Psoas muscle (tissue), 7 donors: ENCODE measurements at regions not wholly inside any gene's neighbourhood (a gene's known extent, or its start where the extent isn't known, plus 50 kb on each side); places are given as distances from the start of the nearest gene placed in this dataset.

ENCODE experiments used
- ATAC-seq, 4 donors: fragments of 200-7000 bp; cut with Tn5 transposase; one replicate each; pipeline ENCODE4 v1.9.1; 2020; ENCODE audit warnings: moderate library complexity in 3 of 4, mild to moderate bottlenecking in 2 of 4
- DNase-seq, 2 donors: peaks; one replicate each; pipeline ENCODE4 v3.0.0-alpha.2; 2020
- H3K27ac ChIP-seq: fragments of 200-600 bp; one replicate; pipeline ENCODE4 v1.8.0; 2022
- H3K27me3 ChIP-seq, 3 donors: fragments of 200-600 bp in 1 of 3; one replicate each; pipeline versions ENCODE4 v1.6.1 to v1.8.0; 2013 to 2022; ENCODE audit warnings: low read length in 2 of 3, mild to moderate bottlenecking in 2 of 3, moderate library complexity in 1 of 3; ENCODE audit not compliant: insufficient read depth in 3 of 3
- H3K36me3 ChIP-seq, 2 donors: fragments of 200-600 bp in 1 of 2; one replicate each; pipeline versions ENCODE4 v1.6.1 to v1.8.0; 2013 to 2022; ENCODE audit warnings: low read depth in 1 of 2, mild to moderate bottlenecking in 1 of 2, moderate library complexity in 1 of 2; ENCODE audit not compliant: insufficient read depth in 1 of 2
- H3K4me1 ChIP-seq: fragments of 200-600 bp; one replicate; pipeline ENCODE4 v1.8.0; 2022
- H3K4me3 ChIP-seq: fragments of 200-600 bp; one replicate; pipeline ENCODE4 v1.8.0; 2022; ENCODE audit warnings: mild to moderate bottlenecking
- H3K9me3 ChIP-seq: fragments of 200-600 bp; one replicate; pipeline ENCODE4 v1.8.0; 2022
- WGBS, 3 donors: extraction: QIAGEN DNeasy Blood & Tissue Kit; methylation state at CpG; one replicate each; pipeline versions ENCODE4 v1.1.6 to v1.1.7; 2013; 5-methylcytosine and 5-hydroxymethylcytosine counted together
- intact Hi-C, 2 donors: fragments of 100-400 bp; cut with DNase I; formaldehyde crosslinking; loops; one replicate each; pipeline versions ENCODE4 v1.11.0 to v1.14.2; 2022
- TF ChIP-seq, protein P1 (sequence below): fragments of 200-600 bp; IDR thresholded peaks from one replicate; pipeline ENCODE4 v1.8.0; 2022; ENCODE audit warnings: antibody characterized with exemption
- donor health status: healthy with polysubstance abuse.
- donor health status: DM: no; HTN: no; CAD: no; lungs with moderate emphysema.
- donor health status: Bipolar disorder and iron deficiency.
- donor health status: healthy.
- donor health status: DM: yes; HTN: yes; CAD: no.
- donor health status: DM: no; HTN: no; CAD: no.
- donor health status: DM: yes; HTN: yes; CAD: no.

DNA sequence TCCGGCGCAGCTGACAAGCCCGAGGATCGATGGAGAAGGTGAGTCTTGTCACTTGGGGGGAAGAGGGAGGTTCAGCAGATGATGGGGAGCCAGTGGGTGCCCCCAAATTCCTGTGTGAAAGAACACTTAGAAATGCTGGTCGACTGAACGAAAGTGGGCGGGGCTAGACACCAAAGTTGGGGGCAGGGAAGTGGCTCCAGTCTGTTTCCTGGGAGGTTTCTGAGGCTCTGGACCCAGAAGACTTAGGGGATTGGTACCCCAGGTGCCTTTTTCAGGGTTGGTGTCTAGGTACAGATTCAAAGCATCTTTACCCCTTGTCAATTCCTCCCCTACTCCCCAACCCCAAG is 278.6 kb downstream of the ZSWIM6 start:
- TF ChIP-seq, protein P1, sequence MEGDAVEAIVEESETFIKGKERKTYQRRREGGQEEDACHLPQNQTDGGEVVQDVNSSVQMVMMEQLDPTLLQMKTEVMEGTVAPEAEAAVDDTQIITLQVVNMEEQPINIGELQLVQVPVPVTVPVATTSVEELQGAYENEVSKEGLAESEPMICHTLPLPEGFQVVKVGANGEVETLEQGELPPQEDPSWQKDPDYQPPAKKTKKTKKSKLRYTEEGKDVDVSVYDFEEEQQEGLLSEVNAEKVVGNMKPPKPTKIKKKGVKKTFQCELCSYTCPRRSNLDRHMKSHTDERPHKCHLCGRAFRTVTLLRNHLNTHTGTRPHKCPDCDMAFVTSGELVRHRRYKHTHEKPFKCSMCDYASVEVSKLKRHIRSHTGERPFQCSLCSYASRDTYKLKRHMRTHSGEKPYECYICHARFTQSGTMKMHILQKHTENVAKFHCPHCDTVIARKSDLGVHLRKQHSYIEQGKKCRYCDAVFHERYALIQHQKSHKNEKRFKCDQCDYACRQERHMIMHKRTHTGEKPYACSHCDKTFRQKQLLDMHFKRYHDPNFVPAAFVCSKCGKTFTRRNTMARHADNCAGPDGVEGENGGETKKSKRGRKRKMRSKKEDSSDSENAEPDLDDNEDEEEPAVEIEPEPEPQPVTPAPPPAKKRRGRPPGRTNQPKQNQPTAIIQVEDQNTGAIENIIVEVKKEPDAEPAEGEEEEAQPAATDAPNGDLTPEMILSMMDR: no peak
- Histone ChIP-seq H3K4me1 (no peaks in the 10 kb centered on the region), H3K9me3 (no peaks in the 10 kb centered on the region), H3K36me3 (no peaks in the 10 kb centered on the region), H3K27me3 (no peaks in the 10 kb centered on the region), H3K27ac (no peak overlapping the region), H3K4me3 (no peak overlapping the region)
- DNase-seq: no peak
- intact Hi-C loops: no loop called here
- ATAC-seq: no peak
- 78 to 82% (median 80%) methylated on average over 7 of the region's 7 CpGs for WGBS, 3 donors

GRCh38 chr5:61612431-61612830 is 280.4 kb downstream of the ZSWIM6 start:
- TF ChIP-seq, protein P1: no peak
- Histone ChIP-seq H3K27ac (no peak overlapping the region), H3K36me3 (no peaks in the 10 kb centered on the region), H3K9me3 (no peaks in the 10 kb centered on the region), H3K4me3 (no peak overlapping the region), H3K4me1 (no peaks in the 10 kb centered on the region), H3K27me3 (no peaks in the 10 kb centered on the region)
- intact Hi-C loops: no loop called here
- DNase-seq (no peak), ATAC-seq (no peak)
- WGBS, 3 donors: 69 to 72% (median 72%) methylated on average over 8 of the region's 8 CpGs

GRCh38 chr5:61613679-61614078 is 281.6 kb downstream of the ZSWIM6 start:
- ATAC-seq (no peak), DNase-seq (no peak)
- Histone ChIP-seq H3K27me3 (no peaks in the 10 kb centered on the region), H3K36me3 (no peaks in the 10 kb centered on the region), H3K4me3 (no peak overlapping the region), H3K9me3 (no peaks in the 10 kb centered on the region), H3K4me1 (no peaks in the 10 kb centered on the region), H3K27ac (no peak overlapping the region)
- TF ChIP-seq, protein P1: no peak
- 92% methylated on average over 6 of the region's 6 CpGs for whole genome bisulfite sequencing, 3 donors
- intact Hi-C loops: no loop called here

DNA sequence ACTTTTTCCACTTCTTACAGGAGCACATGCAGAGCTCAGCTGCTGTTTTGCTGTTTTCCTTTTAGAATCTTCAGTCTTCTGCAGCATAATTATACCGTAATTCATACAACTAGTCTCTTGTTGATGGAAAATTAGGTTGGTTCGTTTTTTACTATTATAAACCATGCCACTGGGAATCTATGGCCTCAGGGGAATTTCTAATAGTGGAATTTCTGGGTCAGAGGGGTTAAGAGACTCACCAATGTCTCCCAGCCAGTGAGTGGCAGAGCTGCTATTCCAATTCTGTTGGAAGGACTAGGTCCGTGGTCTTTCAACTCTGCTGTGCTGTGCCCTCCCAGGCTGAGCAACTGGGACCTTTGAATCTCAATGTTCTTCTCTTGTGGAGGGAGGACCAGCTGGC is 282.5 kb downstream of the ZSWIM6 start:
- no peaks in the 10 kb centered on the region for H3K27me3 ChIP-seq
- TF ChIP-seq, protein P1: no peak
- no peaks in the 10 kb centered on the region for H3K9me3 ChIP-seq
- H3K27ac ChIP-seq: no peak overlapping the region
- 52 to 58% (median 56%) methylated on average over 3 of the region's 3 CpGs for WGBS, 3 donors
- no peaks in the 10 kb centered on the region for H3K36me3 ChIP-seq
- no peak overlapping the region for H3K4me3 ChIP-seq
- peaks cover 4% of the 10 kb centered on the region for H3K4me1 ChIP-seq
- DNase-seq (no peak), ATAC-seq (no peak)
- intact Hi-C loops: no loop called here

- intact Hi-C loops: no loop called here
- TF ChIP-seq, protein P1: no peak
- Histone ChIP-seq H3K36me3 (no peaks in the 10 kb centered on the region), H3K27me3 (no peaks in the 10 kb centered on the region), H3K4me1 (peaks cover 18% of the 10 kb centered on the region), H3K27ac (no peak overlapping the region), H3K9me3 (no peaks in the 10 kb centered on the region), H3K4me3 (no peak overlapping the region)
- WGBS, 3 donors: 73 to 83% (median 81%) methylated on average over 3 of the region's 3 CpGs
- DNase-seq (no peak), ATAC-seq (no peak)
Observed at GRCh38 chr5:61617039-61617438, 285.0 kb downstream of the ZSWIM6 start.
